ENCODE measurements at regions not wholly inside any gene's neighbourhood (a gene's known extent, or its start where the extent isn't known, plus 50 kb on each side); places are given as distances from the start of the nearest gene placed in this dataset.

GRCh38 chr6:26216886-26217713, 129.9 kb downstream of the HFE start:
- H4K20me1 ChIP-seq (ENCODE audit: insufficient read depth) = no peaks in the 10 kb centered on the region; the same call in 1 of the 2 replicates
- H3K27ac ChIP-seq (ENCODE audit: low read depth in 2 of 2, low read length in 1 of 2) = peak overlapping the region; percentile 92 to 98
- H3K79me2 ChIP-seq (ENCODE audit: insufficient read depth) = no peaks in the 10 kb centered on the region
- WGBS (ENCODE audit: low lambda C conversion rate) = 15% methylated on average over 26 of the region's 44 CpGs
- peak overlapping the region; percentile 90 for H3K4me2 ChIP-seq
- peak overlapping the region; percentile 69 for H3K4me3 ChIP-seq (ENCODE audit: low read depth in 2 of 2, low read length in 1 of 2)
- no peaks in the 10 kb centered on the region for H3K27me3 ChIP-seq (ENCODE audit: insufficient read depth)
- peaks cover 42% of the 10 kb centered on the region for H3F3A ChIP-seq (replicated peaks; ENCODE audit: insufficient read depth)
- H3K9me2 ChIP-seq = no peaks in the 10 kb centered on the region
- CTCF ChIA-PET = interaction anchor here (0.9 to 2.0 kb wide), 8 partner anchors 8 to 185 kb away, joined by 3 to 12 read pairs (median 4); a partner anchor contains a TSS
- no peak overlapping the region for H2AFZ ChIP-seq (ENCODE audit: low read depth)
- POLR2A ChIA-PET = interaction anchor here (0.6 to 5.0 kb wide), 43 partner anchors 9 to 1676 kb away, joined by 3 to 211 read pairs (median 10); a partner anchor contains a TSS
- no peaks in the 10 kb centered on the region for H3K36me3 ChIP-seq (replicated peaks in 1 of 2; ENCODE audit: control insufficient read depth in 1 of 2, insufficient read depth in 2 of 2, low read length in 1 of 2)
- DNase-seq = no peak
- H3K9me3 ChIP-seq = no peaks in the 10 kb centered on the region
- peak overlapping the region; percentile 91 for H3K9ac ChIP-seq
- H3K4me1 ChIP-seq (ENCODE audit: control insufficient read depth in 1 of 2, insufficient read depth in 2 of 2, low read depth in 1 of 2, low read length in 1 of 2) = peaks cover 0 to 3% of the 10 kb centered on the region in 2 experiments; a peak in 1 of 4 replicates
- TF ChIP-seq CHD2 (IDR thresholded peaks at IDR 0.05; ENCODE audit: low read length, partially characterized antibody) (peak; percentile 70), USF2 (IDR thresholded peaks at IDR 0.05; ENCODE audit: borderline replicate concordance, low read depth, low read length) (peak; percentile 15; the same call in 1 of the 2 replicates), SMC3 (IDR thresholded peaks at IDR 0.05; ENCODE audit: low read depth, low read length) (peak; percentile 14; the same call in 1 of the 2 replicates), REST (IDR thresholded peaks at IDR 0.05; ENCODE audit: low read depth, low read length) (no peak; the same call in 1 of the 2 replicates), EP300 (IDR thresholded peaks at IDR 0.05; ENCODE audit: borderline replicate concordance in 1 of 2, low read depth in 1 of 2, low read length in 1 of 2) (peak in 1 of 2 experiments; percentile 59; a peak in 1 of 4 replicates), GATA2 (CRISPR knock-in tag; IDR thresholded peaks at IDR 0.05) (no peak), MAX (IDR thresholded peaks at IDR 0.05; ENCODE audit: low read depth) (peak; percentile 22; the same call in 1 of the 2 replicates), GABPA (IDR thresholded peaks at IDR 0.05; ENCODE audit: low read depth) (peak; percentile 20; the same call in 1 of the 2 replicates), CTCF (IDR thresholded peaks at IDR 0.05) (peak; percentile 50), NFIC (IDR thresholded peaks at IDR 0.05; ENCODE audit: borderline replicate concordance) (0 out of 2 replicates have a peak, but pooled peaks have one; percentile 13), ZBTB33 (IDR thresholded peaks at IDR 0.05; ENCODE audit: borderline replicate concordance, low read depth) (peak; percentile 90), RCOR1 (IDR thresholded peaks at IDR 0.05; ENCODE audit: low read length) (no peak; the same call in 1 of the 2 replicates), MEF2A (IDR thresholded peaks at IDR 0.05; ENCODE audit: borderline replicate concordance, low read depth) (no peak), JUND (IDR thresholded peaks at IDR 0.05) (no peak; the same call in 1 of the 2 replicates), MXI1 (IDR thresholded peaks at IDR 0.05; ENCODE audit: low read depth, low read length) (no peak), RAD21 (IDR thresholded peaks at IDR 0.05; ENCODE audit: low read length) (0 out of 2 replicates have a peak, but pooled peaks have one; percentile 14), TAF1 (IDR thresholded peaks at IDR 0.05; ENCODE audit: borderline replicate concordance, low read depth, low read length) (peak; percentile 51), RXRA (IDR thresholded peaks at IDR 0.05; ENCODE audit: borderline replicate concordance, low read depth) (peak; percentile 41; the same call in 1 of the 2 replicates), USF1 (IDR thresholded peaks at IDR 0.05; ENCODE audit: borderline replicate concordance, low read depth) (peak; percentile 65), RFX5 (IDR thresholded peaks at IDR 0.05; ENCODE audit: low read length) (no peak), YY1 (IDR thresholded peaks at IDR 0.05; ENCODE audit: low read depth) (0 out of 2 replicates have a peak, but pooled peaks have one; percentile 36), ELF1 (IDR thresholded peaks at IDR 0.05) (peak; percentile 40; the same call in 1 of the 2 replicates)

Measured in SK-N-SH (cell line).